CD4-positive, CD25-positive, alpha-beta regulatory T cell (primary cell): ENCODE measurements at regions not wholly inside any gene's neighbourhood (a gene's known extent, or its start where the extent isn't known, plus 50 kb on each side); places are given as distances from the start of the nearest gene placed in this dataset.
A peak's percentile ranks its signal among the peaks of the same experiment; 100 is the strongest.
"Not testable (repeated sequence)": the region's sequence is repeated elsewhere in the genome, so short reads cannot be mapped to it uniquely, and the experiment has no call there.

ENCODE experiments used
- ATAC-seq, 2 donors: fragments of 150-1000 bp; cut with Tn5 transposase; one replicate each; pipeline ENCODE4 v1.10.0; 2021; ENCODE audit warnings: low read depth in 2 of 2, moderate number of reproducible peaks in 2 of 2, moderate library complexity in 1 of 2
- DNase-seq, 3 donors: peaks; one replicate each; pipeline versions ENCODE4 v3.0.0 to v3.0.0-alpha.2; 2012 to 2022; ENCODE audit warnings: mixed read lengths in 1 of 3
- H3K27ac ChIP-seq: one replicate; pipeline ENCODE4 v1.7.0; 2013; ENCODE audit warnings: mild to moderate bottlenecking, low read length; ENCODE audit not compliant: insufficient read depth, poor library complexity, severe bottlenecking
- H3K27me3 ChIP-seq: one replicate; pipeline ENCODE4 v1.7.0; 2013; ENCODE audit warnings: low read length; ENCODE audit not compliant: control insufficient read depth, insufficient read depth
- H3K36me3 ChIP-seq: one replicate; pipeline ENCODE4 v1.7.0; 2013; ENCODE audit warnings: mild to moderate bottlenecking, low read length, moderate library complexity; ENCODE audit not compliant: control insufficient read depth, insufficient read depth
- H3K4me1 ChIP-seq: 2 replicates; pipeline ENCODE4 v1.7.0; 2013; ENCODE audit warnings: mild to moderate bottlenecking, low read length; ENCODE audit not compliant: insufficient read depth, control insufficient read depth, poor library complexity, severe bottlenecking
- H3K4me3 ChIP-seq: one replicate; pipeline ENCODE4 v1.7.0; 2013; ENCODE audit warnings: low read depth, mild to moderate bottlenecking, low read length, moderate library complexity
- H3K9me3 ChIP-seq, 2 experiments: 1 replicate in 1 of 2; 2 replicates in 1 of 2; pipeline ENCODE4 v1.7.0; 2013; ENCODE audit warnings: low read length in 2 of 2, mild to moderate bottlenecking in 1 of 2, moderate library complexity in 1 of 2; ENCODE audit not compliant: control insufficient read depth in 2 of 2
- H3K27ac Mint-ChIP-seq, 3 donors: one replicate each; pipeline ENCODE4 v1.8.0; 2020 to 2022; ENCODE audit warnings: mild to moderate bottlenecking in 3 of 3, mixed read lengths in 3 of 3, moderate library complexity in 2 of 3
- H3K27me3 Mint-ChIP-seq: one replicate; pipeline ENCODE4 v1.8.0; 2022; ENCODE audit warnings: mild to moderate bottlenecking, mixed read lengths
- H3K36me3 Mint-ChIP-seq: one replicate; pipeline ENCODE4 v1.8.0; 2020; ENCODE audit warnings: mixed read lengths
- H3K4me1 Mint-ChIP-seq, 4 donors: one replicate each; pipeline ENCODE4 v1.8.0; 2020 to 2022; ENCODE audit warnings: mixed read lengths in 4 of 4, mild to moderate bottlenecking in 1 of 4
- H3K4me3 Mint-ChIP-seq, 4 donors: one replicate each; pipeline ENCODE4 v1.8.0; 2020 to 2022; ENCODE audit warnings: mild to moderate bottlenecking in 4 of 4, mixed read lengths in 4 of 4, moderate library complexity in 3 of 4
- H3K9me3 Mint-ChIP-seq, 7 donors: one replicate each; pipeline ENCODE4 v1.8.0; 2020 to 2022; ENCODE audit warnings: mixed read lengths in 7 of 7, mild to moderate bottlenecking in 3 of 7, moderate library complexity in 2 of 7

DNA sequence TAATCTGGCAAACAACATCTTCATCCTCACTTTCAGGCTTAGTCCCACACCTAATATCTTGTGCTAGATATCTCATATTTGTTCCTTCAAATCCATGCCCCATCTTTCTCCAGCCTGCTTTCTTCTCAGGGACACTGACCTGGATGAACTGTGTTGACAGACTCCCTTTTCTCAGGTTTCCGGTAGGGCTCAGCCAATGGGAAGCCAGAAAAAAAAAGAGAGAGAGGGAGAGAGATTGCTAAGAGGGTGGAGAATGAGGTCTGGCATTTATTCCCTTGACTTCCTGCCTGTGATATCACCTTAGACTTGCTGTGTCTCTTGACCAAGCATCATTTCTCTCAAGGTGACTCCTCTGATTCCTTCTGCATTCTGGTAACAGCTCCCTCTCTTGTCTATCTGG, 145.6 kb upstream of the ABI3BP start:
- peak overlapping the region in 1 of 3 donors; percentile 19 for H3K27ac Mint-ChIP-seq
- H3K4me3 Mint-ChIP-seq = no peak overlapping the region
- H3K9me3 Mint-ChIP-seq = peaks cover 0 to 2% (median 0%) of the 10 kb centered on the region in 7 donors

DNA sequence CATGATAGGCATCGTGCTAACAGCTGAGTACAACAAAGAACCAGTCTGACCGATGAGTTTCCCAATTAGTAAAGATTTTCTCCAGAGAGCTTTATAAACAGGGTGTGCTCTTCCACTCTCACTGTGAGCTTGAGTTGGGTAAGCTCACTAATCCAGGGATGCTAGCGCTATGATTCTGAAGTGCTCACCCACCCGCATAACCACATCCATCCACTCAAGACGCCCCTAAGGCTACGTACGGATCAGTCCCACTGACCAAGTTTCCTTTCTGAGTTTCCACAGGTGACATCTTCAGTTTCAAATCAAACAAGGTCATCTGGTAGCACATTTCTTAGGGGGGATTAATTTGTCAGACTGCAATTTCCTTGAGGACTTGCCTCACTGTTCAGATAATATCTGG, 141.1 kb upstream of the ABI3BP start:
- H3K27ac Mint-ChIP-seq = no peak overlapping the region
- Histone ChIP-seq H3K36me3 (no peaks in the 10 kb centered on the region), H3K9me3 (no peaks in the 10 kb centered on the region), H3K27ac (no peak overlapping the region), H3K4me3 (no peak overlapping the region), H3K4me1 (no peaks in the 10 kb centered on the region), H3K27me3 (peaks cover 2% of the 10 kb centered on the region)
- no peaks in the 10 kb centered on the region for H3K36me3 Mint-ChIP-seq
- ATAC-seq (no peak), DNase-seq (no peak)
- peaks cover 0 to 5% (median 0%) of the 10 kb centered on the region in 7 donors for H3K9me3 Mint-ChIP-seq
- peaks cover 0 to 5% (median 2%) of the 10 kb centered on the region in 4 donors for H3K4me1 Mint-ChIP-seq
- peaks cover 4% of the 10 kb centered on the region for H3K27me3 Mint-ChIP-seq
- H3K4me3 Mint-ChIP-seq = no peak overlapping the region

More for the DNA sequence above, 145.6 kb upstream of the ABI3BP start:
- peaks cover 0 to 2% (median 1%) of the 10 kb centered on the region in 4 donors for H3K4me1 Mint-ChIP-seq
- Histone ChIP-seq H3K36me3 (no peaks in the 10 kb centered on the region), H3K4me1 (no peaks in the 10 kb centered on the region), H3K27ac (no peak overlapping the region), H3K4me3 (no peak overlapping the region), H3K9me3 (no peaks in the 10 kb centered on the region), H3K27me3 (peaks cover 2% of the 10 kb centered on the region)
- H3K36me3 Mint-ChIP-seq = no peaks in the 10 kb centered on the region
- H3K27me3 Mint-ChIP-seq = peaks cover 12% of the 10 kb centered on the region
- ATAC-seq = no peak
- no peak for DNase-seq

DNA sequence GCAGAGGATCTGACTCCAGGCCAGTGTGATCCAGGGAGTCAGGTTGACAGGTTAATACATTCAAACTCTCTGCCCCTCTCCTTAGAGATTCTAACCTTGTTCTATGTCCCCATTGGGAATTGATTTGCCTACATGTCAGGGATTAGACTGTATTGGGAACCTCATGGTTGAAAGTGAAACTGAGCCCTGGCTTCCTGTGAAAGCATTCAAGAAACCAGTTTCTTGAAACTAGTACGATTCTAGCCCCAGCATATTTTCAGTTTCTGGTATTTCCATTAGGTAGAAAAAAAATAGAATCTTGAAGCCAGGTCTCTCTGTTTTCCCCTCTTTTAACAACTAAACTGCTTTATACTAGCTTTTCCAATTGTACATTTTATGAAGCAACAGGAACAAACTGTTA, 140.4 kb upstream of the ABI3BP start:
- Histone ChIP-seq H3K36me3 (no peaks in the 10 kb centered on the region), H3K9me3 (no peaks in the 10 kb centered on the region), H3K27ac (no peak overlapping the region), H3K4me1 (no peaks in the 10 kb centered on the region), H3K4me3 (no peak overlapping the region), H3K27me3 (peaks cover 2% of the 10 kb centered on the region)
- Mint-ChIP-seq H3K27ac (peak overlapping the region in 1 of 3 donors; percentile 6), H3K27me3 (peaks cover 2% of the 10 kb centered on the region), H3K36me3 (no peaks in the 10 kb centered on the region), H3K9me3 (peaks cover 0 to 5% (median 0%) of the 10 kb centered on the region in 7 donors), H3K4me1 (peaks cover 0 to 5% (median 2%) of the 10 kb centered on the region in 4 donors), H3K4me3 (peak overlapping the region in 1 of 4 donors; percentile 75)
- DNase-seq (peak in 1 of 3 donors; percentile 19), ATAC-seq (no peak)

DNA sequence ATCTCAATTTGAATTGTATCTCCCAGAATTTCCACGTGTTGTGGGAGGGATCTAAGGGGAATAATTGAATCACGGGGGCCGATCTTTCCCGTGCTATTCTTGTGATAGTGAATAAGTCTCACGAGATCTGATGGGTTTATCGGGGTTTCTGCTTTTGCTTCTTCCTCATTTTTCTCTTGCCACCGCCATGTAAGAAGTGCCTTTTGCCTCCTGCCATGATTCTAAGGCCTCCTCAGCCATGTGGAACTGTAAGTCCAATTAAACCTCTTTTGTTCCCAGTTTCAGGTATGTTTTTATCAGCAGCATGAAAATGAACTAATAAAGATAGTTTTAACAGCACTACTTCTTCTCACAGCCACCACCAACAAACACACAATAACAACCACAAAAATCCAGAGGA, 140.0 kb upstream of the ABI3BP start:
- not testable (repeated sequence) for H3K27ac ChIP-seq, ATAC-seq, H3K4me1 Mint-ChIP-seq, H3K9me3 ChIP-seq, H3K27me3 Mint-ChIP-seq, H3K9me3 Mint-ChIP-seq, H3K27ac Mint-ChIP-seq, H3K4me3 ChIP-seq, H3K36me3 ChIP-seq, H3K36me3 Mint-ChIP-seq, H3K4me1 ChIP-seq, H3K27me3 ChIP-seq, DNase-seq
- peak overlapping the region in 1 of 4 donors; percentile 62 for H3K4me3 Mint-ChIP-seq

DNA sequence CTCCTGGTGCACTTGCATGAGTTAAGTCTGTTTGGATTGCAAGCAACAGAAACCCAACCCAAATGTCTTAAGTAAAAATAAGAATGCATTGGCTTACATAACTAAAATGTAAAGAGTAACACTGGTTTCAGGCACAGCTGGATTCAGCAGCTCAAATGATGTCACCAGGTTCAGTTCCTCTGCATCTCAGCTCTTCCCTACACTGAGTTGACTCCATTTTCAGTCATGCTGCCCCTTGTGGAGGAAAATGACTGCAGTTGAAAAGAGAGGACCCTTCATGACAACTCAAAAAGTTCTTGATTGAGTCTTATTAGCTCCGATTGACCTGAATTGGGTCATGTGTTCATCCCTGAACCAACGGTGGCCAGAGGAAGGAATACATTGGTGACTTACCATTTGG, 138.5 kb upstream of the ABI3BP start:
- Mint-ChIP-seq H3K4me3 (no peak overlapping the region), H3K27ac (no peak overlapping the region), H3K4me1 (peaks cover 0 to 5% (median 2%) of the 10 kb centered on the region in 4 donors), H3K36me3 (no peaks in the 10 kb centered on the region), H3K27me3 (peaks cover 6% of the 10 kb centered on the region), H3K9me3 (peaks cover 0 to 5% (median 0%) of the 10 kb centered on the region in 7 donors)
- ATAC-seq (no peak), DNase-seq (no peak)
- H3K4me3 ChIP-seq = no peak overlapping the region
- peaks cover 2% of the 10 kb centered on the region for H3K27me3 ChIP-seq
- no peaks in the 10 kb centered on the region for H3K4me1 ChIP-seq
- no peak overlapping the region for H3K27ac ChIP-seq
- no peaks in the 10 kb centered on the region for H3K9me3 ChIP-seq
- H3K36me3 ChIP-seq = no peaks in the 10 kb centered on the region

DNA sequence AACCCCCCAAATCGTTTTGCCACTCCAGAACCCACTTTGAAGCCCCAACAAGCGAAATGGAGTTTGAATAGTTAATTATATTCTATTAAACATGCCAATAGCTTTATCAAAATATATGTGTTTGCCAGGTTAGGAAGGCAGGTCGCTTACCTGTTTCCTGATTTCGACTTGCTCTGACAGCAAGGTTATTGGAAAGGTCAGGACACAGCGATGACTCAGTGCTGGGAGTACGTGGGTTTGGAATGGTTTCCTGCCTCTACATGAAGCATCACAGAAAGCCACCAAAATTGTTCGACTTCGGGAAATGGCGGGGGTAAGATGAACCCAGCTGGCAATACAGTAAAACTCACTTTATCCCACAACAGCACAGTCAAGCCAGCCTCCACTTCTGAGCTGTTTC, 135.6 kb upstream of the ABI3BP start:
- no peaks in the 10 kb centered on the region for H3K36me3 Mint-ChIP-seq
- H3K9me3 Mint-ChIP-seq = peaks cover 0 to 5% (median 0%) of the 10 kb centered on the region in 7 donors
- Histone ChIP-seq H3K9me3 (no peaks in the 10 kb centered on the region), H3K4me1 (no peaks in the 10 kb centered on the region), H3K36me3 (no peaks in the 10 kb centered on the region), H3K4me3 (no peak overlapping the region), H3K27ac (no peak overlapping the region), H3K27me3 (peaks cover 1% of the 10 kb centered on the region)
- no peak for ATAC-seq
- no peak for DNase-seq
- no peak overlapping the region for H3K27ac Mint-ChIP-seq
- H3K27me3 Mint-ChIP-seq = peaks cover 15% of the 10 kb centered on the region
- no peak overlapping the region for H3K4me3 Mint-ChIP-seq
- peaks cover 0 to 3% (median 1%) of the 10 kb centered on the region in 4 donors for H3K4me1 Mint-ChIP-seq

DNA sequence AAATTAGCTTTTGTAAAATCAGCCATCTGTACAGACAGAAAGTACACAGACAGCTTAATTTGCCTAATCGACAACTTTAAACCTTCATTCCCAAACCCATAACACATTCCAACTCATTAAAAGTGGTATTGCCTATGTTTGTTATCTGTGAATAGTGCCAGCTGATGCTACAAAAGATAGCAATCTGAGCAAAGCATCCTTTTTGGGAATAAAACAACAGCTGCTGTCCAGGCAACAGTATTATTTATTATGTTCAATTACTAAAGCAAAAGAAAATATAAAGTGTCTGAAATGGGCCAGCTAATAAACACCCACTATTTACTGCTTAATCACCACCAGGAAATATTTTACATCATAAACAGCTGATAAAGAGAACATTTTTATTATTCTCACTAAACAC, 134.8 kb upstream of the ABI3BP start:
- H3K4me1 Mint-ChIP-seq = peaks cover 0 to 1% (median 0%) of the 10 kb centered on the region in 4 donors
- ATAC-seq (no peak), DNase-seq (no peak)
- Histone ChIP-seq H3K36me3 (no peaks in the 10 kb centered on the region), H3K4me1 (no peaks in the 10 kb centered on the region), H3K4me3 (no peak overlapping the region), H3K9me3 (no peaks in the 10 kb centered on the region), H3K27ac (no peak overlapping the region), H3K27me3 (peaks cover 1% of the 10 kb centered on the region)
- peaks cover 0 to 5% (median 0%) of the 10 kb centered on the region in 7 donors for H3K9me3 Mint-ChIP-seq
- no peaks in the 10 kb centered on the region for H3K36me3 Mint-ChIP-seq
- no peak overlapping the region for H3K4me3 Mint-ChIP-seq
- peaks cover 17% of the 10 kb centered on the region for H3K27me3 Mint-ChIP-seq
- H3K27ac Mint-ChIP-seq = no peak overlapping the region

DNA sequence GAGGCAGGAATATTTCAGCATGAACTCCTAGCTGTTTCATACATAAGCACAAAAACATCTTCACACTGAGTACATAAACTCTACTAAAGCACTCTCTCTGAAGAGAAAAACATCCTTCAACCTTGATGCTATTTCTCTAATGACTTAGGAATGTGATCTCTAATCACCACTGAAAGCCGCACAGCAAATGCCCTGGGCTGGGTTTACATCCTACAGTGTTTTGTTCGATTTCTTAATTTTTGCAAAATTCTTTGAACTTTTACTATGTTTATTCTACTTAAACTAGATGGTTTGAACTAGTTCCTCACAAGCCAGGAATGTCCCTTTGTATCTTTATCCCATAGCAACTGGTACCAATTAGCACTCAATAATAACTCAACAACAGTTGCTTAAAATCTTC, 130.9 kb upstream of the ABI3BP start:
- Mint-ChIP-seq H3K36me3 (no peaks in the 10 kb centered on the region), H3K4me1 (no peaks in the 10 kb centered on the region), H3K27ac (no peak overlapping the region), H3K4me3 (no peak overlapping the region), H3K27me3 (peaks cover 20% of the 10 kb centered on the region), H3K9me3 (peaks cover 0 to 7% (median 0%) of the 10 kb centered on the region in 7 donors)
- no peak overlapping the region for H3K27ac ChIP-seq
- DNase-seq = no peak
- no peak for ATAC-seq
- H3K9me3 ChIP-seq = no peaks in the 10 kb centered on the region
- no peaks in the 10 kb centered on the region for H3K36me3 ChIP-seq
- H3K27me3 ChIP-seq = peaks cover 3% of the 10 kb centered on the region
- no peak overlapping the region for H3K4me3 ChIP-seq
- no peaks in the 10 kb centered on the region for H3K4me1 ChIP-seq
